GM21825 (cell line): ENCODE measurements at regions not wholly inside any gene's neighbourhood (a gene's known extent, or its start where the extent isn't known, plus 50 kb on each side); places are given as distances from the start of the nearest gene placed in this dataset.

ENCODE experiments used
- ATAC-seq: cut with Tn5 transposase; IDR thresholded peaks from one replicate; pipeline ENCODE4 v1.9.1; 2021; ENCODE audit warnings: mild to moderate bottlenecking, moderate library complexity; ENCODE audit not compliant: unreplicated experiment

DNA sequence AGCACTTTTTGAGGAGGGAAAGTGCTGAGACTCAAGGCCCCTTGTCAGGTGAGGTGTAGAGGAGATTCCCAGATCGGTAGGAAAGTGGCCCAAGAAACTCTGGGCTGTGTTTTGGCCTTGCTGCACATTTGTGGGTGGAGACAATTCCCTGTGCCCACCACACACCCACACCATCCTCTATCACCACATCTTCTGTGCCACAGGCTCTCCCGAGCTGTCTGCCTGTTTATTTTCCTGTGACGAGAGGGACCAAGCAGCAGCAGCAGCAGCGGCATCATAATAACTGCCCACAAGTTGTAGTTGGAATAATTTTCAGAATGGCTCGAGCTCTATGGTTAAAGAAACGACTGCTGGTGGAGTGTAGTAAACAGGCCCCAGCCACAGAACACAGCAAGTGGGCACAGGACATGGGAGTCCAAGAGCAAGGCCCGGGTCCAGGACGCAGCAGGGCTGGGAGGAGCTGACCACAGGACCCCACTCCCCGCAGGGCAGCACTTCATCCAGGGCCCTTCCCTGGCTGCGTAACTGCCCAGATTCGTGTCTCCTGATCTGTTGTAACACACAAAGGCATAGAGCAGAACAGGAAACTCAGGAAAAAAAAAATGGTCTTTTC, 55.6 kb upstream of the BCL2L14 start:
- ATAC-seq = no peak

DNA sequence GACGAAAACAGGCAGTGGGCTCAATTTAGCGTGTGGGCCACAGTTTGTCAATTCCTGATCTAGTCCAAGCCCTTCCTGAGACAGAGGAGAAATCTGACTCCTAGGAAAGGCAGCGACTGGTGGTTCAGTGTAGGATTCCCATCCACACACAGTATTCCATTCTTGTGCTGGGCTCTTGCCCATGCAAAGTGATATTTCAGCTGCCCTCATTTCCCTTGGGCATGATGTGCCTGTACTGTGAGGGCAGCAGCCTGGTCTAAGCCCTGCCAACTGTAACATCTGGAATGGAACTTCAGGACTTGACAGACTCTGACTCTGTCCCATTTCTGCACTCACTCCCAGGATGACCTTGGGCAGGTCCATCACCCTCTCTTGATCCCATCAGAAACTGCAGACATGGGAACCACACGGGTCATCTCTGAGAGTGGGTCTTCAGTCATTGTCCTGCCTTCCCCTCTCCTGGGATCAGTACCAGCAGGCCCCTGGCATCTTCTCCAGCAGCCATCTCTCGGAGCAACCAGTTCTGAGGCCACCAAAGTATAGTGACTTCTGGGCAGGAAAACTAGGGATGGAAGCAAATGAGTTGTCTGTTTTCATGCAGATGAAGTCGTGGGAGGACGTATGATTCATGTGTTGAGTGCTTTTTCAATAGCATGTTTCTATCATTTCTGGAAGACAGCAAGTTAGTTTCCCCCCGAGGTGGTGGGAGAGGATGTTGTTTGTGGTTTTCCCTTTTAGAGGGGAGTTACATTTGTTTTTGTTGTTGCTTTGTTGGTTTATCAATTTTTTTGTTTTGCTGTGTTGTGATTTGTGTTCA, 54.2 kb upstream of the BCL2L14 start:
- ATAC-seq = no peak

- no peak for ATAC-seq
These were observed 53.6 kb upstream of the BCL2L14 start for GRCh38 chr12:12017135-12017581.

DNA sequence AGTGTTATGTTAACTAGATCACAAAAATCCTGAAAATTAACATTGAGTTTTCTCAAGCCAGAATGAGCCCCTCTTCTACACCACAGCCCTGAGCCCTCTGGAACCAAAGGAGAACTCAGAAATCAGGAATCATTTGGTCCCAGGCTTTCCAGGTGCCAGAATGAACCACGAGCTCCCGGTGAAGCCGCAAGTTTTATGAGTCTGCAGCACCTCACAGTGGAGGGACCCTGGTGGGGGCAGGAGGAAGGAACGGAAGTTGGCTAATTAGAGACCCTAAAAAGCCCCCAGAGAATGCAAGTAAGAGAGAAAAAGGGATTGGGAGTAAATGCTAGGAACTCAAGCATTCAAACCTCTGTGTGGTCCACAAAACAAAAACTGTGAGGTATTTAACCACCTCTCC, 52.9 kb upstream of the BCL2L14 start:
- ATAC-seq = no peak

DNA sequence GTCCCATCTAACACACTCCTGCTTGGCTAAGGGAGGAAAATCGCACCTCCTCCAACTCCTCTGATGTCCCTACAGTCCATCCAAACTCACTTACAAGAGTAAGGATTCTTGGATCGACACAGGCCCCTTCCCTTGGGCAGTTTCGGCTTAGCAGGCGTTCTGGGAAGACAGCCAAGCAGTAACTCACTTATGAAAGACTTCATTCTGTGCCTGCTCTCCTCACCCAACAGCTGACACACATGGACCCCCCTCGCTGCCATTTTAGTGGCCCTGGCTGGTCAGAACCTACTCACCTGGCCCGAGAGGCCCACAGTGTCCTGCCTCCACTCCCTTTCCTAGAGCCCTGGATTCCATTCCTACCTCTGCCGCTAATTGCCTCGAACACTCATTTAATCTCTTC, 52.3 kb upstream of the BCL2L14 start:
- no peak for ATAC-seq

- ATAC-seq = no peak
These were observed 50.9 kb upstream of the BCL2L14 start for GRCh38 chr12:12019881-12020280.

DNA sequence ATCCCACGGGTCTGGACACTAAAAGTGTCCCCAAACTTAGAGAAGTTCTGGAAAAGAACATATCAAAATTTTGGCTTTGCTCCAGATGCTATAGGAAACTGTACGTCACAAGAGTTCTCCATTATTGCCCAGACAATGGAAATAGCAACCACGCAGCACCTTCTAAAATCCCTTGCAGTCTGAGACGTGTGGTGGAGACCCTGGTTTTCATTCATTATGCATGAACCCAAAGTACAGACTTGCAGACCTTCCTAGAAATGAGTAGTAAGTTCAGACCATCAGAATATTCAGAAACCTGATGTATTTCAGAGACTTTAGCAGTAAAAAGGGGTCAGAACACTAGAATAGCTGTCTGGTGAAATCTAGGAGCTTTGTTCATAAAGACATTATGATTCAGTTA, 50.0 kb upstream of the BCL2L14 start:
- ATAC-seq = no peak
